Transverse colon (tissue), 3 donors: ENCODE measurements at regions not wholly inside any gene's neighbourhood (a gene's known extent, or its start where the extent isn't known, plus 50 kb on each side); places are given as distances from the start of the nearest gene placed in this dataset.

Experiments used
- POLR2A ChIP-seq: fragments of 450-650 bp; IDR thresholded peaks from one replicate; pipeline ENCODE4 v1.6.1; 2016; ENCODE audit warnings: antibody characterized with exemption, mild to moderate bottlenecking, moderate library complexity
- TF ChIP-seq, protein P1 (sequence below), 5 experiments: fragments of 200-600 bp in 3 of 5; fragments of 450-650 bp in 2 of 5; sonication (generic) in 3 of 5; IDR thresholded peaks; 1 replicate in 2 of 5; 2 replicates in 3 of 5; pipeline ENCODE4 v1.5.1; 2016 to 2017; ENCODE audit warnings: antibody characterized with exemption in 5 of 5, inconsistent platforms in 3 of 5, mild to moderate bottlenecking in 2 of 5, moderate library complexity in 1 of 5

DNA sequence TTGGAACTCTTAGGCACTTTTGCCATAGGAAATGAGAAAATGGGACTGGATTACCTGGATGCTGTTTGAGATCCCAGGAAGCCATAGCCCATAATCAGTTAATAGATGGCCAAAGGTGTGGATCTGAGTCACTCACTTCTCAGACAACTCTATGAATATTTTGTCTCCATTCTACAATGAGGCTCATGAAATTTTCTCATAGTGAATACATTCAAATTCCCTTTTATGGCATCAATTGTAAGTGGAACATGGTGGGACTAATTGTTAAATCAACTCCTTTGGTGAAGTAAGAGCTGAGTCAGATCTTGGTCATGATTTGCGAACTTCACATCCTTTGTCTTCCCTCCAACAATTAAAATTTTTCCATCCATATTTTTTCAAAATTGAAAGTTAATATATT, 222.1 kb downstream of the ARL4A start:
- TF ChIP-seq, protein P1, sequence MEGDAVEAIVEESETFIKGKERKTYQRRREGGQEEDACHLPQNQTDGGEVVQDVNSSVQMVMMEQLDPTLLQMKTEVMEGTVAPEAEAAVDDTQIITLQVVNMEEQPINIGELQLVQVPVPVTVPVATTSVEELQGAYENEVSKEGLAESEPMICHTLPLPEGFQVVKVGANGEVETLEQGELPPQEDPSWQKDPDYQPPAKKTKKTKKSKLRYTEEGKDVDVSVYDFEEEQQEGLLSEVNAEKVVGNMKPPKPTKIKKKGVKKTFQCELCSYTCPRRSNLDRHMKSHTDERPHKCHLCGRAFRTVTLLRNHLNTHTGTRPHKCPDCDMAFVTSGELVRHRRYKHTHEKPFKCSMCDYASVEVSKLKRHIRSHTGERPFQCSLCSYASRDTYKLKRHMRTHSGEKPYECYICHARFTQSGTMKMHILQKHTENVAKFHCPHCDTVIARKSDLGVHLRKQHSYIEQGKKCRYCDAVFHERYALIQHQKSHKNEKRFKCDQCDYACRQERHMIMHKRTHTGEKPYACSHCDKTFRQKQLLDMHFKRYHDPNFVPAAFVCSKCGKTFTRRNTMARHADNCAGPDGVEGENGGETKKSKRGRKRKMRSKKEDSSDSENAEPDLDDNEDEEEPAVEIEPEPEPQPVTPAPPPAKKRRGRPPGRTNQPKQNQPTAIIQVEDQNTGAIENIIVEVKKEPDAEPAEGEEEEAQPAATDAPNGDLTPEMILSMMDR (IDR thresholded peaks at IDR 0.05), result no peak
- TF ChIP-seq POLR2A, result no peak
